GM19043 (cell line): ENCODE measurements at regions not wholly inside any gene's neighbourhood (a gene's known extent, or its start where the extent isn't known, plus 50 kb on each side); places are given as distances from the start of the nearest gene placed in this dataset.
"Not testable (repeated sequence)": the region's sequence is repeated elsewhere in the genome, so short reads cannot be mapped to it uniquely, and the experiment has no call there.

Experiments
- ATAC-seq: cut with Tn5 transposase; IDR thresholded peaks from one replicate; pipeline ENCODE4 v1.9.1; 2021; ENCODE audit warnings: low read depth; ENCODE audit not compliant: unreplicated experiment

DNA sequence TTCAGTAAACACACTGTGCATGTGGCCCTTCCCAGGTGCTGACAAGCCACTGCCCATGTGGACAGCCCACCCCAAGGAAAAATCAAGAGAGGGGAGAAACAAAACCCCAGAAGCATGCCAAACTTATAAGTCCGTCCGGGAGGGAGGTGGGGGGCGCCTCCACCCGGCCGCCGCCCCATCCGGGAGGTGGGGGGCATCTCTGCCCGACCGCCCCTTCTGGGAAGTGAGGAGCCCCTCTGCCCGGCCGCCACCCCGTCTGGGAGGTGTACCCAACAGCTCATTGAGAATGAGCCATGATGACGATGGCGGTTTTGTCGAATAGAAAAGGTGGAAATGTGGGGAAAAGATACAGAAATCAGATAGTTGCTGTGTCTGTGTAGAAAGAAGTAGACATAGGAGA is 53.8 kb upstream of the C2CD4B start:
- no peak for ATAC-seq

DNA sequence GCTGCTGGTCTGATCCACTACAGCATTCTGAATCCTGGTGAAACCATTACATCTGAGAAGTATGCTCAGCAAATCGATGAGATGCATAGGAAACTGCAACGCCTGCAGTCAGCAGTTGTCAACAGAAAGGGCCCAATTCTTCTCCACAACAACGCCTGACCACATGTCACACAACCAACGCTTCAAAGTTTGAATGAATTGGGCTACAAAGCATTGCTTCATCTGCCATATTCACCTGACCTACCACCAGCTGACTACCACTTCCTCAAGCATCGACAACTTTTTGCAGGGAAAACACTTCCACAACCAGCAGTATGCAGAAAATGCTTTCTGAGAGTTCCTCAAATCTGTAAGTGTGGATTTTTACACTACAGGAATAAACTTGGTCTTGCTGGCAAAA is 54.7 kb upstream of the C2CD4B start:
- no peak for ATAC-seq

DNA sequence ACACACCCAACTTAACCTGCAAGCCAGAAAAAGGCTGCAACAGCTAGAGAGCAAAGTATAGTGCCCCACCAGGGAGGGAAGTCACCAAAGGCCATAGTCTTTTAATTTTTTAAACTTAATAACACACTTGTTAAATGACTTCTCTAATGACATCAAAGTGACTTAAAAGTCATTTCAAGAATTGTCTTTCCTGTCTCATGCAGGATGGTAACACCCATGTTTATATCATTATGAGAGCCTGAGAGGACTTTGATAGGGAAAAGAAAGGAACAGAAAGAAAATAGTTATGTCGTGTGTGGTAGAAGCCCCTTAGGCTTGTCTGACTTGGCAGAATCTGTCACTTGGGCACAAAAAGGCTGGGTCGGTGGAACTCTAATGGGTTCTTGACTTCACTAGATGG is 57.9 kb upstream of the C2CD4B start:
- ATAC-seq = no peak

DNA sequence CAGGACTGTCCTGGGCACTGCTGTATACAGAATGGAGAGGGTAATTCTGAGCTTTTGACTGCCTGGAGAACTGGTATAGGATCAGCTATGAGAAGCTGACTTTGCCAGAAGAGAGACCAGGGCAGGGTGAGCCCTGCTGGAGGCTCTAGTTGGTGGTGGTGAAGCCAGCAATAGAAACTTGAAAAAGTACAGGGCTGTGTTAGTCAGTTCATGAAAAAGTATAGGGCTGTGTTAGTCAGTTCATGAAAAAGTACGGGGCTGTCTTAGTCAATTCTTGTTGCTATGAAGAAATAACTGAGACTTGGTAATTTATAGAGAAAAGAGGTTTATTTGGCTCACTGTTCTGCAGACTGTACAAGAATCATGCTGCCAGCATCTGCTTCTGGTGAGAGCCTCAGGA is 63.5 kb upstream of the C2CD4B start:
- ATAC-seq = no peak

DNA sequence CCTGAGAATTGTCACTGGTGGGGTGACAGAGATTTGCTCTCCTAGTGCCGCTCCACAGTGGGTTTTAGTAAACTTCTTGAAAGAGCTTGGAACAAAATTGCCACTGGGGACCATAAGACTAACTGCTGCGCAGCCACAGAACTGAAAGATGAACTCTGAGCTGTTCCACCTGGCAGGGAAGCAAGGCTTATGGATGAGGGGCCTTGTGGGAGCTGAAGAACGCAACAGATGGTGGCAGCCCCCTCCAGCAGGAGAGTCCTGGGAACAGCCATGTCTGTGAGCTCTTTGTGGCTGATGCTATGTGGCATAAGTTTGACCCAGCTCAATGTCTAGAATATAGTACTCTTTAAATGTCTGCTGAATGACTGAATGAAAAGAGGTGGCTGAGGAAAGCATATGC is 66.8 kb upstream of the C2CD4B start:
- ATAC-seq = no peak

DNA sequence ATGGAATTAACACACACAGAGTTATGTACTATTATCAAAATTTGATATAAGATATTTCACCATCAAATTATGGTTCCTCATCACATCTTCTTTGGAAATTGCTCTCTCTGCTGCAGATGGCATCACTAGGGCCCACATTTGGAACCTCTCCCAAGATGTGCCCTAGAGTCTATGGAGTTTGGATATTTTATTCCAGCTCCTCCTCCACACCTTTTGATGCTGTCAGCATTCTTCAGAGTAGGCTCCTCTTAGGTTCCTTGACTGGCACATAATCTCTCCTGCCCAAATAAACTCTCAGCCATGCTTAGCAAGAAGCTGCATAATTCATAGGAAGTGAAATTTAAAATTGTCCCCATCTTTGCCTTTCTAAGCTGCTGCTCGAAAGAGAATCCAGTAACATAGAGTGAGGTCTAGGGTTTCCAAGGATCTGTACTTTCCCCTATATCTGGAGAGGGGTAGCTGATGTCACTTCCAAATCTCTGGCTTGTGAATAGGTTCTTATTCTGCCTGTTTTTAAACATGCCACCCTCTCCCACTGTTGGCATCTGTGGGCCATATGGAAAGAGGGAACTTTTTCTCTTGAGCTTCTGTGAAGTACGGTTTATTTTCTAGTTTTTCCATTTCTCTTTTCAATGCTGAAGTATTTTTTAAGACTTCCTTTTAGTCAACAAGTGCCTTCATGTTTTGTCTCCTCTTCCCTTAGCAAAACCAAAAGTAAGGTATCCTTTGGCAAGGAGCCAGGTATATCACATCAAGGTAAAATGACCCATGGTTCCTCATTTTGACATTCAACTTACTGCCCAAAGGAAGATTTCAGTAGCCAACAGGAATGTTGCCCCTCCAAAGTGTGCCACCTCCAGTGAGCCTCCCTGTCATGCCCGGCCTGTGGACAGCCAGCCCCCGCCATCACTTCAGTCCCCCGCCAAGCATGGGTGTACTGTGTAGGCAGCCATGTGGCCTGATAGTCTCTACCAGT is 75.3 kb upstream of the C2CD4B start:
- ATAC-seq = no peak

DNA sequence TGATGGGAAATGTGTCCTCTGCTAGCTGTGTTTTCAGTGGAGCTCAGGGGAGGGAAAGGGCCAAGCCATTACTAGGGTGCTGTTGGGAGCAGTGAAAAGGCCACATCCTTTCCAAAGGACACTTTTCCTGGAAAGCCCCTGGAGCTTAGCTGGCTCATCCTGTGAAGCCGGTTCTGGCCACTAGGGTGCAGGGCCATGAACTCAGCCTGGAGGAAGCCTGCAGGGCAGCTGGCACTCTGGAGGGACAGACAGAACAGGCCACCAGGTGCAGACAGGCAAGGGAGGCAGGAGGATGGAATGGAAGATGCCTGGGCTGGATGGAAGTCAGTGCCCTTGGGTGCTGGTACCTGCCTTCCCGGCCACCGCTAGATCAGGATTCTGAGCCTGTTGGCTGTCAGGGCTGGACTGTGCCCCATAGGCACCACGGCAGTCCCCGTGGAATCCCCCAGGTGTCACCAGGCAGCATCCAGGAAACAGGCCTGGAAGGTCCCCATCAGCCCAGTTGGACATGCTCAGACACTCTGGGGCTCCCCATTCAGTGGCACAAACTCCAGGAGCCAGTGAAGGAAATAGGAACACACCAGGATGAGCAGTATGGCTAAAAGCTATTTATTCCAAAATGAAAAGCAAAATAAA is 76.2 kb upstream of the C2CD4B start:
- no peak for ATAC-seq

DNA sequence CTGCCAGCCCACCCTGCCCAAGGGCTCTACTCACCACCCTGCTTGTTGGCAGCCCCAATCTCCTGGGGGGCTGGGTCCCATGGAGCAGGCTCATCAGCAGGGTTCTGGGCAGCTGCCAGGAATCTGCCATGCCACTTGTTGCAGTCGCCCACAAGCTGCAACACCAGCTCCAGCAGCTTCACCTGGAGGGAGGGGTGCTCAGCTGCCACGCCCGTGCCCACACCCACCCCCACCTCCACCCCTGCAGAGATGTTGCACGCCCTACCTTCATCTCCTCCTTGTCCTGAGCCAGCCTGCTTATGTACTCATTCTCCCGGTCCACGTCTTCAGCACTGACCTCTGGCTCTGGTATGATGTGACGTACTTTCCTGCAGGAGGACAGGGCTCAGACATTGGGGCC is 77.9 kb upstream of the C2CD4B start:
- ATAC-seq = no peak

DNA sequence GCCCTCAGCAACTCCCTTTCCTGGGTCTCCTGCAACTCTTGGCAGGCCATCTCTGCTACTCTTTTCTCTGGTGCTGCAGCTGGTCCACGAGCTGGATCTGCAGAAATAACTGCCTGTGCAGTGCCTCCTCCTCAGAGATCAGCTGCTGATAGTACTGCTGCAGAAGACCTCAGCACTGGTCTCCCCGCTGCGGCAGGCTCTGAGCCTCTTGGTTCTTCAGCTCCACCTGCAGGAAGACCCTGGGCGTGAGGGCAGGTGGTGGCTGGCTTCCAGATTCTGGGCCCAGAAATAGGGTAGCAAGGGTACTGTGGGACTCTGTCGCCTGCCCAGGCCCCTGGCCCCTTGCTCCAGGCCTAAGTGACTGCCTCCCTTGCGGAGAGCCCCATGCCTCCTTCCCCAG is 79.7 kb upstream of the C2CD4B start:
- no peak for ATAC-seq

DNA sequence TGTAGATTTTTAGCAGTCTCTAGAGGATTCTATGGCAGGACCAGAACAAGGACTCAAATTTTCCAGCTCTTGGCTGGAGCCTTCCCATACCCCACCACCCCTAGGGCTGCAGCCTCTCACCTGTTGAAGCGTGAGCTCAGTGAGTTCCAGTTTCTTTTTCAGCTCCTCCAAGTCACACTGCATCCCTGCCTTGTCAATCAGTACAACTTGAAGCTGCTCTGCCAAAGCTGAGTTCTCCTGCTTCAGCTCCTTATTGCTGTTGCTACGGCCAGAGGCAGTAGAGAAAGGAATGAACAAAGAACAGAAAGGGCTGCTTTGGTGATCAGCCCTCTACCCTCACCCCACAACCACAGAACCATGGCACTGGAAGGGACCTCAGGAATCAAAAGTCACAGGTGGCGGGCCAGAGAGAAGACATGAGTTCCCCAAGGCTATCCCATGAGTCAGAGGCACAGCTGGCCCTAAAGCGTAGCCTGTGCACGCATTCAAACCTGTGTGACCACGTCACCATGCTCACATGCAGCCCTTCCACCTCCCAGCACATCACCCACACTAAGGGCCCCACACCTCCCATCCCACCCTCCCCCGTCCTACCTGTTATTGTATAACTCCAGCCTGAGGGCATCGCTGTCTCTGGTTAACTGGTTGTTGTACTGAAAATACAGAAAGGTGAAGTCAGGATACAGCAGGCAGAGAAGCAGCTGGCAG is 83.3 kb upstream of the C2CD4B start:
- no peak for ATAC-seq

DNA sequence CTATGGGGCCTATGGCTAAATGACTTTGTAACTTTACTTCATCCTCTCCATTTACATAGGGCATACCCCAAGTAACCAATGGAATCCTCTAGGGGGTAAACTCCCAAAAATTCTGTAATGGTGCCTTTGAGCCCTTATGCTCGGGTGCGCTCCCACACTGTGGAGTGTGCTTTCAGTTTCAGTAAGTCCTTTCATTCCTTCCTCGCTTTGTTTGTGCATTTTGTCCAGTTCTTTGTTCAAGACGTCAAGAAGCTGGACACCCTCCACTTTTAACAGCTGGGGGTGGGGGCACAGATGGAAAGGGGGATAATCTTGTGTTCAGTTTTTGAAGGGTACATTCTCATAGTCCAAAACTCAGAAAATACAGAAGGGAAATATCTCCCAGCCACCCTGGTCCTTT is 84.4 kb upstream of the C2CD4B start:
- no peak for ATAC-seq

DNA sequence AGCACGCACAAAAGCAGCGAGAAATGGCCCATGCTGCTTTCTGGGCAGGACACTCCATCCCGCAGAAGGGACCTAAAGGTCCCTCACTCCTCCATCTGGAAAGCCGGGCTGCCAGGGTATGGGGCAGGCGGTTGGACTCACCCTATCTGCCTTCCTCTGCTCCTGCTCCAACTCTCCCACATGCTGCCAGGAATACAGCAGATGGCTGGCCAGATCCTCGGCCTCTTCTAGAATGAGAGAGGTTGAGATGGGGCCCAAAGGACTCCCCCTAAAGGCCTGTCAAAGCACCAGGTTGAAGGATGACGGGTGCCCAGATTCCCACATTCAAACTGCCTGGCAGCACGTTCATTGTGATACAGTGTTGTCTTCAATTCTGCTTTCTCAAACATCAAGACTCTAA is 85.1 kb upstream of the C2CD4B start:
- ATAC-seq = no peak

DNA sequence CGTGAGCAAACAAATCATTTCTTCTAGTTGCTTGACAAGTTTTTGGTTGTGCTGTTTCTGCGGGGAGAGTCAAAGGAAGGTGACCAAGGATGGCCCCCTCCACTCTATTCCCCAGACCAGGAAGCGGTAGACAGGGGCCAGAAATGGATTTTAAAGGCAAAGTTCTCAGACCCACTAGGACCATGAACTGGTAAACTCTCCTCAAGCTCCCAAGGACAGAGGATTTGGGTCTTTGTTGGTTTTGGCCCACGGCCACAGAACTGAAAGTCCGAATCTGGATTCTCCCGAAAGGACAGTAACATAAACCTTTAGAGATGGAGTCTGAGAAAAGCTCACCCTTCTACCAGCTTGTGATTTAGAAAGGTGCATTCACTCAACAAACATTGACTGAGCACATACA is 85.9 kb upstream of the C2CD4B start:
- ATAC-seq = no peak

DNA sequence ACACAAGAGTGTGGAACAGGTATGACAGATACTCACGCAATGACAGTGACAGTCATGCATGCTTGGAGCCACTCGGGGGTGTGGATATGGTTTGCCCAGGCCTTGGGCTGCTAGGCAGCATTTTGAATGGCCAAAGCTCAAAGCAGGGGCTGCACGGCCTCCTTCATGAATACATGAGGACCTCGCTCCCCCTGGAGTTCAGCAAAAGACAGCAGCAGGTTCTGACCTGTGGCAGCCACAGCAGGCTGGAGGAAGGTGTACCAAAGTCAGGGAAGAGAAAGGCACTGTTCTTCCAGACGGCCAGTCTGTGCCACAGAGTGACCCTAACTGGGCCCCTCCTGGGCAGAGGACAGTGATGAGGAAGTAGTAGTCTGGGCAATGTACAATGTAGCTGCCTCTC is 88.2 kb upstream of the C2CD4B start:
- ATAC-seq = no peak

DNA sequence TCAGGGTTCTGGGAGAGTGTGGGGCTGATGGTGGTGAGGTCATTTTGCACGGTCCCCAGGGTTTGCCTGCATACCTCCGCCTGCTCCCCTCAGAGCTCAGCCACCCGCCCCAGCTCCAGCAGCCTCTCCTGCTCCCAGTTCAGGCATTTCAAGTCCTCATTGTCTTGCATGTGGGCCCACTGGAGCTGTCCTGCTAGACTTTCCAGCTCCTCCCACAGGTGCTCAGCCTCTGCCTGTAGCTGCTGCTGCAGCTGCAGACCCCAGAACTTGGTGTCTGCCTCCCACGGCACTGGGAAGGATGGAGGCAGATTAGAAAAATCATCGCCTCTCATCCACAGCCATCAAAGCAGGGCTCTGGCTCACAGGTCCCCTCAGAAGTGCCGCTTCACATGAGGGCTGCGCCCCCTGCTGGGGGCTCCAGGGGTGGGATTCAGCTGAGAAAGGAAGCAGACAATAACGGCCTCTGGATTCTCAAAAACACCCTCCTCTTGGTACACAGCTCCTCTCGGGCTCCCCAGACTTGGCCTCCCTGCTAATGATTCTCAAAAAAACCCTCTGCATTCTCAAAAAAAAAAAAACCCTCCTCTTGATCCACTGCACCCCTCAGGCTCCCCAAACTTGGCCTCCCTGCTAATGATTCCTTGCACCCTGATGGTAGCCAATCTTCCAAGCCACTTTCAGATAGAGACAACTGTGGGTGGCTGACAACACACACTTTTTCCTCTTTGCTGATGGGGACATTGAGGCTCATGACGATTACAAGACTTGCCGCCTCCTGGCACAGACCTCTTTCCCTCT is 89.3 kb upstream of the C2CD4B start:
- ATAC-seq = no peak

DNA sequence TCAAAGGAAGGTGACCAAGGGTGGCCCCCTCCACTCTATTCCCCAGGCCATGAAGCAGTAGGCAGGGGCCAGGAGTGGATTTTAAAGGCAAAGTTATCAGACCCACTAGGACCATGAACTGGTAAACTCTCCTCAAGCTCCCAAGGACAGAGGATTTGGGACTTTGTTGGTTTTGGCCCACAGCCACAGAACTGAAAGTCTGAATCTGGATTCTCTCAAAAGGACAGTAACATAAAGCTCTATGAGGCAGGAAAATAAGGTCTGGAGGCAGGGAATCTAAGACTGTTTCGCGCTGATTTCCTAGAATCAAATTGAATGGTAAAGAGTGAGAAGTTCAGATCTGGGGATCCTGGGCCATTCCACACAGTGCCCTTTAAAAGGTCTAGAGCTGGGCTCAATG is 91.3 kb upstream of the C2CD4B start:
- ATAC-seq = not testable (repeated sequence)

DNA sequence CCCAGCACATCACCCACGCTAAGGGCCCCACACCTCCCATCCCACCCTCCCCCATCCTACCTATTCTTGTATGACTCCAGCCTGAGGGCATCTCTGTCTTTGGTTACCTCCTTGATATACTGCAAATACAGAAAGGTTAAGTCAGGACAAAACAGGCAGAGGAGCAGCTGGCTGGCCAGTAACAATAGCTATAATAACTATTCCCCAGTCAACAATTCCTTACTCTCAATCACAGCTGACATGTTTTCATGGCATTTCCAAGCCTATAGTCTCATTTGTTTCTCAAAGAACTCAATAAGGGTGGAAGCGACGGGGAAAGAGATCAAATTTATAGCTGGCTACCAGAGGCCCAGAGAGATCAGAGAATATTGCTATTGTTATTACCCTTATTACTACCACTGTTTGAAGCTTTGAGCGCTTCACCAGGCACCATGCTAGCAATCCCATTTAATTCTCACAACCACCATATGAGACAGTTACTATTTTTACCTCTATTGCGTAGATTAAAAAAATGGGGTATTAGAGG is 93.0 kb upstream of the C2CD4B start:
- ATAC-seq = no peak

DNA sequence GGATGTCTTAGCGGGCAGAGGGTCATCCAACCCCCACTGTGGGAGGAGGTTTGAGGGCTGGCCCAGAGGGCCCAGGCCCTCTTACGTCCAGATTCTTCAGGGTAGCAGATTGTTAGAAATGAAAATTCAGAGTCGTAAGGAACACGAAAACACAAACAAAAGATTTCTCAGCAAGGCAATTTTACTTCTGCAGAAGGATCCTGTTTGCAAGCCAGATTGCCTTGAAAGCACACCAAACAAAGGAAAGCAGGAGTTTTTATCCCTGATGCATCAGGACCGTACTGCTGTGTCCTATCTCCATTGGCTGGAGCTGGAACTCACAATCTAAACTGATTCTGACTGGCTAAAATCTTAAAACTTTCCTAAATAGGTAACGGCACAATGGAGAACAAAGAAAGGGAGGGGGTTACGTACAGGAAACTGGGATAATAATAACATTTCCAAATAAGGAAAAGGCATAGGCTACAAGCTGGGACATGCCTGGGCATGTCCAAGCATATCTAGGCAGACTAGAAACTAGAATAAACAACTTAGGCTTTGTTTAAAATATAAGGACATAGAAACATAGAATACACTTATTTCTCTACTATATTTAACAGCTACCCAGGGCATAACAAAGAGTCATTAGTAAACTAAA is 97.3 kb upstream of the C2CD4B start:
- ATAC-seq = no peak

DNA sequence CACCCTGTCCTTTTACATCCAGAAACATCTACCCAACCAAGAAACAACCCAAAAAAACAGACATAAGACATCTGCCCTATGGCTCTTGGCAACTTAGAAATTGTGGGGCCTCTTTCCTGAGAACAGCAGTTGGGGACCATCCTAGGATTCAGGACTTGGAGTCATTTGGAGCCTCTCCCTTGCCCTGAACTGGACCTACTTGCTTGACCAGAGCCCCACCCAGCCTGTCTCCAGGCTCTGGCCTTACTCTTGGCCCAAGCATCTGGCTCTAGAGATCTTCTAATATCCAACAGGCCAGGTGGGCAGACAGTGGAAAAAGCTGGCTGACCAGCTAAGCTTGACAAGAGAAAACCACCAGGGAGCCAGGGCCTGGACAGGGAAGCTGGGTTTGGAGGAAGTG is 99.1 kb upstream of the C2CD4B start:
- no peak for ATAC-seq

DNA sequence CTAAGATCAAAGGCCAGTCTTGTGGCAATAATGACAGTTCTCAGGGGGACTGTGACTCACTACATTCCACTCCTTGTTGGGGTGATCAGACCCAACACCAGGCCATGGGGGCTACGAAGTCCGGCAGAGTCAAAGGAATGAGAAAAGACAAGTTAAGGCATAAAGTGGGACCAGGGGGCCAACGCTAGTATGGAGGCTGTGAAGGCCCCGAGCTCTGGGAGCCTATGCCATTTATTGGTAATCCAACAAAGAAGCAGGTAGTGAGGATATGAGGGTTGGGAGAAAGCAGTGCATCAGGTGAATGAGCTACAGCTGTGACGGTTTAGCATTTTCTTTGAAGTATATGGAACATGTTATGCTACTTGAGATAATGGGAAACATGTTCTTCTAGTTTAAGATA is 104.4 kb upstream of the C2CD4B start:
- ATAC-seq = no peak
